Esophagus squamous epithelium (tissue), 4 donors: ENCODE measurements at regions not wholly inside any gene's neighbourhood (a gene's known extent, or its start where the extent isn't known, plus 50 kb on each side); places are given as distances from the start of the nearest gene placed in this dataset.

Experiments
- POLR2A ChIP-seq, 4 donors: fragments of 450-650 bp; IDR thresholded peaks; one replicate each; pipeline ENCODE4 v1.6.1; 2017; ENCODE audit warnings: antibody characterized with exemption in 4 of 4, mild to moderate bottlenecking in 4 of 4, moderate library complexity in 3 of 4
- TF ChIP-seq, protein P1 (sequence below), 6 experiments: fragments of 450-650 bp in 4 of 6; fragments of 200-600 bp in 2 of 6; sonication (generic) in 2 of 6; IDR thresholded peaks; one replicate each; pipeline ENCODE4 v1.5.1; 2016 to 2019; ENCODE audit warnings: antibody characterized with exemption in 6 of 6, mild to moderate bottlenecking in 4 of 6, moderate library complexity in 4 of 6

DNA sequence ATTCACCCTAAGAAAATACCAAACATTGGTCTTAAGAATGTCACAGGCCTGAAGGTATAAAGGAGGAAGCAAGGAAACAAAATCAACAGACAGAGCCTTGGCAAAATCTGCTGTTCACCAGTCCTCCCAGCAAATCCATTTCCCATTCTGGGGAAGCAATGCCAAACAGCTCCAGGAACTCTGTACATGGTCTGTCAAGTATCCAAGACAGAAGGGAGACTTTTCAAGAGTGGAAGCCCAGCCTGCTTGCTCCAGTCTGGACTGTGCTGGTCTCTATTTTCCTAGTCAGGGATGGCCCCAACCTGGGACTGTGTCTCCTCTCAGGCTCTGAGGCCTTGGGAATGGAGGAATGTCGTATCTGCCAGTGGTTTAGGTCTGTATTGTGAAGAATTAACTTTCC is 251.5 kb downstream of the DAD1 start:
- TF ChIP-seq, protein P1, sequence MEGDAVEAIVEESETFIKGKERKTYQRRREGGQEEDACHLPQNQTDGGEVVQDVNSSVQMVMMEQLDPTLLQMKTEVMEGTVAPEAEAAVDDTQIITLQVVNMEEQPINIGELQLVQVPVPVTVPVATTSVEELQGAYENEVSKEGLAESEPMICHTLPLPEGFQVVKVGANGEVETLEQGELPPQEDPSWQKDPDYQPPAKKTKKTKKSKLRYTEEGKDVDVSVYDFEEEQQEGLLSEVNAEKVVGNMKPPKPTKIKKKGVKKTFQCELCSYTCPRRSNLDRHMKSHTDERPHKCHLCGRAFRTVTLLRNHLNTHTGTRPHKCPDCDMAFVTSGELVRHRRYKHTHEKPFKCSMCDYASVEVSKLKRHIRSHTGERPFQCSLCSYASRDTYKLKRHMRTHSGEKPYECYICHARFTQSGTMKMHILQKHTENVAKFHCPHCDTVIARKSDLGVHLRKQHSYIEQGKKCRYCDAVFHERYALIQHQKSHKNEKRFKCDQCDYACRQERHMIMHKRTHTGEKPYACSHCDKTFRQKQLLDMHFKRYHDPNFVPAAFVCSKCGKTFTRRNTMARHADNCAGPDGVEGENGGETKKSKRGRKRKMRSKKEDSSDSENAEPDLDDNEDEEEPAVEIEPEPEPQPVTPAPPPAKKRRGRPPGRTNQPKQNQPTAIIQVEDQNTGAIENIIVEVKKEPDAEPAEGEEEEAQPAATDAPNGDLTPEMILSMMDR (IDR thresholded peaks at IDR 0.05): no peak
- no peak for TF ChIP-seq POLR2A (IDR thresholded peaks at IDR 0.05)
